ENCODE measurements at regions not wholly inside any gene's neighbourhood (a gene's known extent, or its start where the extent isn't known, plus 50 kb on each side); places are given as distances from the start of the nearest gene placed in this dataset.
"Not testable (repeated sequence)": the region's sequence is repeated elsewhere in the genome, so short reads cannot be mapped to it uniquely, and the experiment has no call there.

GRCh38 chr6:144624716-144625115, 339.6 kb downstream of the UTRN start:
- DNase-seq: no peak

GRCh38 chr6:144630857-144631256, 345.7 kb downstream of the UTRN start:
- DNase-seq: no peak

DNA sequence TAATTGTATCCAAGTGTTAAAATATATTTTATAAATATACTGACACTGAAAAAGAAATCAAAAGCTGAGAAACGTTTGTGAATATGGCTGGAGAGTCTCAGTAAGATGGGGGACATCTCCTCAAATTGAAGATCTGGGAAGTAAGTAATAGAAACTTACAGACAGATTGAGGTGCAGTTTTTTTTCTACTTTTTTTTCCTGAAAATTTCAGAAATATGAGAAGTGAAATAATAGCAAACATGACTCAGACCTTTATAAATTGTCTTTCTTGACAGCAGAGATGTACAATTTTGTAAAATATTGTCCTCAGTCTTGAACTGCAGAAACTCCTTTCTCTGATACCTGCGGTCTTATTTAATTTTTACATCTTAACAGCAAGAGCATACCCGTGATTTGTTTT, 347.1 kb downstream of the UTRN start:
- no peak for DNase-seq

GRCh38 chr6:144633886-144634285, 348.8 kb downstream of the UTRN start:
- DNase-seq: no peak

- no peak for DNase-seq
These were observed 349.2 kb downstream of the UTRN start for GRCh38 chr6:144634371-144634770.

- DNase-seq: no peak
These were observed 349.9 kb downstream of the UTRN start for GRCh38 chr6:144635051-144635450.

GRCh38 chr6:144636025-144636424, 350.9 kb downstream of the UTRN start:
- DNase-seq: not testable (repeated sequence)

GRCh38 chr6:144637541-144637940, 352.4 kb downstream of the UTRN start:
- DNase-seq: peak; percentile 17

DNA sequence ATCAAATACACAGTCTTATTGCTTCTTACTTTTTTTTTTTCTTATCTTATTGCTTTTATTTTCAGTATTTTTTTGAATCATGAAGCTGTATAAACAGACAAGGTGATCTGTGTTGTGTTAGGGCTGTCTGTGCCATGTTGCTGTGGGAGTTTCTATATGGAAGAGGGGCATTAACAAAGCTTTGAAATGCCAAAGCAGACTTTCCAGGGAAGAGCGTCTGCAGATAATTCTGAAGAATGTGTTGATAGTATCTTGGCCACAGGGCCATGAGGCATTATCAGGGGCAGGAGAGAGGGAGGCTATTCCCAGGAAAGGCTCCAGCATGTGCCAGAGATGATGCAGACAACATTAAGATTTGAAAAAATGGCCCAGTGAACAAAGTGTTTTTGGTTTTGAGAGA, 354.5 kb downstream of the UTRN start:
- no peak for DNase-seq

DNA sequence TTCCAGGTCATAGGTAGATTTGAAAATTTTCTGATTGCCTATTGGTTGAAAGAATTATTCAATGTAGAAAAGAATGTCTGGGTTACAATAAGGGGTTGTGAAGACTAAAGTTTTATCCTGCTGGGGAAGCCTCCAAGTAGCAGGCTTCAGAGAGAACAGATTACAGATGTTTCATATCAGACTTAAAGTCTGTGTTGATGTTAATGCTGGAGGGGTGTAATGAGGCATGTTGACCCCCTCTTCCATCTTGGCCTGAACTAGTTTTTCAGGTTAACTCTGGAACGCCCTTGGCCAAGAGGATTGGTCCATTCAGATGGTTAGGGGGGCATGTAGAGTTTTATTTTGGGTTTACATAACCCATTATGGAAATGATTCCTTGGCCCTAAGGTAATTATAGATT, 356.2 kb downstream of the UTRN start:
- no peak for DNase-seq

GRCh38 chr6:144644776-144645175, 359.6 kb downstream of the UTRN start:
- no peak for DNase-seq

- DNase-seq: no peak
These were observed 361.2 kb downstream of the UTRN start for GRCh38 chr6:144646093-144647056.

DNA sequence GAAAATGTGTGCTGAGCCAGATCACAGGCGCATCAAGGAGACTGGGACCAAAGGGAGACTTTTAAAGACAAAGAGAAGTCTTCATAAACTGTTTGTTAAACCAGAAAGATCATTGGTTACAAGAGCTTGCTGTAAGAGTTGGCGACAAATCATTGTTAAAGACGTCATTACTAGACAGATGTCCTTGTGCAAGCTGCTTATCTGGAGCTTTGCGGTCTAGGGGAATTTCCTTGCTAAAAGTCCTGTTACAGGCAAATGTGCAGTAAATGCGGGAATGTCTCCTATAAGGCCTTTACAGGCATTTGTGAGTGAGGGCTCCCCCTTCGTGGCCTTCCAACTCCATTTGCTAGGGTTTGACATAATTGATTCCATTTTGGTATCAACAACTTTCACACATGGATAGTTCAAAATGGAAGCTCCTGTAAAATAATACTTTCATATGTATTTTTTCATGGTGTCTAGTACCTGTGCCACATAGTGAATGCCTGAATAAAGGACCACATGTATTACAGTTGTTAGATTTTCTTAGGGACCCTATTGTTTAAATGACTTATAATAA, 362.4 kb downstream of the UTRN start:
- DNase-seq: no peak

GRCh38 chr6:144647971-144648651, 363.0 kb downstream of the UTRN start:
- no peak for DNase-seq

- no peak for DNase-seq
These were observed 363.9 kb downstream of the UTRN start for GRCh38 chr6:144649085-144649484.

DNA sequence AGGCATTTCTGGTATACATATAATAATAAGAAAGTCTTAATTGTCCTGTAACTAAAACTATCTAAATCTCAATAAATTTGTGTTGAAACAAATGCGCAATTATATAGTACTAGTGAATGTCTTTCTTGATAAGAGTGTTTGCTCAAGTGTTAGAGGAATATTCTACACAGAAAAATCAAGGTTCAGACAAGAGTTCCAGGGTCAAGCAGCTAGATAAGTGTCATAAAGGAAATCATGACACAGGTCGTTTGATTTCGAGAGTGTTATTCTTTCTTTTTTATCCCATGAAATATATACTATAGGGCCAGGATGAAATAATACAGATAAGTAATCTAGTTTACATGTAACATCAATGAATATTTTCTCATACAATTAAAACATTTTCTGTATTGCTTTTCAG, 366.1 kb downstream of the UTRN start:
- no peak for DNase-seq

DNA sequence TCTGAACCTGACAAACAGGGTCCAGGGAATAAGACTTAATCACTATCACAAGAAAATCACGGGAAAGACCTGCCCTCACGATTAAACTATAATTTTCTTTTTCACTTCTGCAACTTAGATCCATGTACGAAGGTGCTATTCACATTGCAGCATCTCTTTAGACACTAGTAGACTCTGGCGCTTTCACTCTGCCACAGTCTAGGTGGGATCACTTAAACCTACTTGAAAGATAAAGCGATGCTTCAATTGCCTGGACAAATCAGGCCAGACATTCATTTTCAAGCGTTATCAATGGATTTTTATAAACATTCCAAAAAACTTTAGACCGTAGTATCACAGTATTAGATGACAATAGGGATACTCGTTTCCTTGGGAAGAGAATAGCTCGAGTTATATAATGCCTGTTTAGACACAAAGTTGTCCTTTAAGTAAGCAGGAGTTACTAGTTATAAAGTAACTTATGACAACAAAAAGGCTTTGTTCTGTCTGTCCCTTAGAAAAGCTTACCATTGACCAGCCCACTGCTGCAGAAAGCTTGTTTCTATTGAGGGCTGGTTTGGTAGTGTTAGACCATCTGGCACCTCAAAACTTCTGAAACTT, 367.3 kb downstream of the UTRN start:
- DNase-seq: no peak

DNA sequence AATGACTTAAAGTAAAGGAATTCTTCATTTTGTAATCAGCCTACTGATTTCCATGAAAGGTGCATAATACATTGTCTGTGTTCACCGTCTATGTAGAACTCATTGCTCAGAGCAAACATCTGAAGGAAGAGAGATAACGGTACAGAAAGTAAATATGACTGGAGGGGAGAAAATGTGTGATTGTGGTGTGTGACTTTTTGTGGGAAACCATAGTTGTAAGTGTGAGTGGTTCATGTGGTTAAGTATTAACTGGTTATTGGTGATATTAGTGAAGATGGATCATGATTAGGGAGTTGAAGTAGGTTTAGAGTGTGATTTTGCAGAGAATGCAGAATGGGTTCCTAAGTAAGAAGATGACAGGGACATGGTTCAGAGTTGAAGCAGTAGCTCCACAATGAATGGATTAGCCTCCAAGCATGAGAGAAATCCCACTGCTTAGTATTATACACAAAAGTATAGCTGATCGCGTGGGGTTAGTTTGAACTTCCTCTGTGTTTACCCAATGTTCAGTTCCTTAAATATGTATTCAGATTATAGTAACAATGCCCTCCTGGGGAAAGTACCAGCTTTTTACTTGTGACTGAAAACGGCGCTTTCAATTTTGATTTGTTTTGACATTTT, 368.9 kb downstream of the UTRN start:
- DNase-seq: no peak

- no peak for DNase-seq
These were observed 369.4 kb downstream of the UTRN start for GRCh38 chr6:144654506-144654905.

DNA sequence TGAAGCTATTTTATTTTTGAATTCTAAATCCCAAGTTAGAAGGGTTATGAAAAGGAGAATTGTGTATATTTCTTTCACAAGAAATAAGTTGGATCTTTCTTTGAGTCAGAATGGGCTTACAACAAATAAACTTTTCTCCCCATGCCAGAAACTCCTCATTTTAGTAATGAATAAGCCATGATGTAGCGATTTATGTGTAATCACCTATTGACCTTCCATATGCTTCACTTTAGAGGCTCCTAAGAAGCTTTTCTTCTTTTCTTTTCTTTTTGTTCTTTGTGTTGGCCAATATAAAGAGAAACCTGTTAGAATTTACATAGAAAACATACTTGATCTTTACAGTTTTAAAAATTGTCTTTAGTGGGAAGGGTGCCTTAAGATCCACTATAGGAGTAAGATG, 370.2 kb downstream of the UTRN start:
- DNase-seq: no peak

DNA sequence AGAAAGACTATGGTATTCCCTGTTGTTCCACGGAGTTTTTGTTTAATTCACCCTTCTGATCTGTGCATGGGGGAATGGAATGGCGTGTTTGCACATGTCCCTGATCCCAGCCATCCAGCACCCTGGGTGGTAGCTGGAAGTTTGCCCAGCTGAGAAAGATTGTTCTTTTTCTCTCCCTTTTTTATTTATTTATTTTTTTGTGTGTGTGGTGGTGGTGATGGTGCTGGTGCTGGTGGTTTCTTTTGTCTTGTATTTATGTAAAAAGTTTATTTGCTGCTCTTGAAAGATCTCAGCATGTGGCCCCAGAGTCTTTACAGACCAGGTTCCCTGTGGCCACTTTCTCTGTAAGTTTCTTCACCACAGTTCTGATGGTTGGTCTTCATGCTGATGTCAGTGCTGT, 372.6 kb downstream of the UTRN start:
- DNase-seq: peak; percentile 18

DNA sequence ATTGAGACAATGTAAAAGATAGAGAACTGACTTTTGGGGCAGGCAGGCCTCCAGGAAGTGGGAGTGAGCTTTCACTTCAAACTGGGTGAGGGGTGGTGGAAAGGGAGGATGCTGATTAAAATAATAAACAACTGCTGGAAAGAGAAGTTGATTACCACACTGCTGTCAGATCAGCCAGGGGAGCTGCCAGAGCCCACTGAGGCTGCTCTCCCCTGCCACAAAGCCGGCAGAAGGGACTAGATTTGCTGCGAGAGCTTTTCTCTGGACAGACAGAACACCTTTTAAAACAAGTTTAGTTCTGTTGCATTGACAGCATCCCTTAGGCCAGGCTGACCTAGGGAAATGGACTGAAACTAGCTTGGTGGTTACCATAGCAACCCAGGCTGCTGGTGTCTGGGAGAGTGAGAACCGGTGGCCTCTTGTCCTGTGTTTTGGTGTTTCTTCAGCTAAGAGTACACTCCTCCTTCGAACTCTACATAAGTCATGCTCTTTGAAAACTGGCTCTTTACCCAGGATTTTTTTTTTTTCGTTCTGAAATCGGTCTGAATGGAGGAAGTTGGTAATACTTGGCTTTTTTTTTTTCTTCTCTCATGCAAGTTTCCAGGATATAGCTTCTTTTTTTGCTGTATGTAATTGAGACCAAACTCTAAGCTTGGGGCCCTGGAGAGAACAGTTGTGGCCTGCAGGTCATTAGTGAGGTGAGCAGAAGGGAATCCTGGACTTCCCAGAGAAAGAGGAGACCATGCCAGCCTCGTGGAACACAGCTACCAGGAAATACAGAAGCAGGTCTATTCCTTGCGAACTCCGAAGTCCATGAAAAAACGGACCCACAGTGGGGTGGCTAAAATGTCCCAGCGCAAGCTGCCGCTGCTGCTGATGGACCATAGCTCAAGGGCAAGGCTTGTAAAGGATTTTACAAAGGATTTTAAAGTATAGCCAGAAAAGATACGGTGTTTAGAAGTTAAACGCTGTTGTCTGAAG, 374.4 kb downstream of the UTRN start:
- DNase-seq: no peak

Data from NCI-H1694 treated with DMSO at 0.1 percent for 48 hours (cell line).